ENCODE measurements at regions not wholly inside any gene's neighbourhood (a gene's known extent, or its start where the extent isn't known, plus 50 kb on each side); places are given as distances from the start of the nearest gene placed in this dataset.
A peak's percentile ranks its signal among the peaks of the same experiment; 100 is the strongest.

DNA sequence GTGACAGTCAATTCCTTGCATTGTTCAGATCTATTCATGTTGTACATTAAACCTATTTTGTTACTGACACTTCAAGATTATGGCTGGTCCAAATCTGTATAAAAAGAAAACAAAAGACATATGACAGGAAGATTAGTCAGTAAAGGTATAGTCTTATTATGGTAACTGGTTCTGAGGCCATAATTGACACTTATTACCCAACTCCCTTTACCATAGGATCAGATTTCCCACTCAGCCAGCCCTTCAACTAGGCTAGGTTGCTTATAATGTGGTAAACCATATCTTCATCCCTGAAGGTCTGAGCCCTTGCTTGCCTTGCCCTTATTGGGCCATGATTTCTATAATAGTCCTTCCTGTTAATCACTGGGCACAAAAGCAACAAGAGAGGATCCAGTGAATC is 289.6 kb downstream of the CXXC4 start:
- Histone ChIP-seq H3K27me3 (no peaks in the 10 kb centered on the region), H3K36me3 (no peaks in the 10 kb centered on the region), H3K27ac (no peak overlapping the region), H3K4me3 (no peak overlapping the region), H3K9me3 (no peaks in the 10 kb centered on the region), H3K4me1 (no peaks in the 10 kb centered on the region)
- DNase-seq: no peak
- TF ChIP-seq POLR2A (IDR thresholded peaks at IDR 0.05): no peak
- TF ChIP-seq, protein P1, sequence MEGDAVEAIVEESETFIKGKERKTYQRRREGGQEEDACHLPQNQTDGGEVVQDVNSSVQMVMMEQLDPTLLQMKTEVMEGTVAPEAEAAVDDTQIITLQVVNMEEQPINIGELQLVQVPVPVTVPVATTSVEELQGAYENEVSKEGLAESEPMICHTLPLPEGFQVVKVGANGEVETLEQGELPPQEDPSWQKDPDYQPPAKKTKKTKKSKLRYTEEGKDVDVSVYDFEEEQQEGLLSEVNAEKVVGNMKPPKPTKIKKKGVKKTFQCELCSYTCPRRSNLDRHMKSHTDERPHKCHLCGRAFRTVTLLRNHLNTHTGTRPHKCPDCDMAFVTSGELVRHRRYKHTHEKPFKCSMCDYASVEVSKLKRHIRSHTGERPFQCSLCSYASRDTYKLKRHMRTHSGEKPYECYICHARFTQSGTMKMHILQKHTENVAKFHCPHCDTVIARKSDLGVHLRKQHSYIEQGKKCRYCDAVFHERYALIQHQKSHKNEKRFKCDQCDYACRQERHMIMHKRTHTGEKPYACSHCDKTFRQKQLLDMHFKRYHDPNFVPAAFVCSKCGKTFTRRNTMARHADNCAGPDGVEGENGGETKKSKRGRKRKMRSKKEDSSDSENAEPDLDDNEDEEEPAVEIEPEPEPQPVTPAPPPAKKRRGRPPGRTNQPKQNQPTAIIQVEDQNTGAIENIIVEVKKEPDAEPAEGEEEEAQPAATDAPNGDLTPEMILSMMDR (IDR thresholded peaks at IDR 0.05): no peak
- no peak for ATAC-seq
- intact Hi-C loops (cut with DNase I): no loop called here

DNA sequence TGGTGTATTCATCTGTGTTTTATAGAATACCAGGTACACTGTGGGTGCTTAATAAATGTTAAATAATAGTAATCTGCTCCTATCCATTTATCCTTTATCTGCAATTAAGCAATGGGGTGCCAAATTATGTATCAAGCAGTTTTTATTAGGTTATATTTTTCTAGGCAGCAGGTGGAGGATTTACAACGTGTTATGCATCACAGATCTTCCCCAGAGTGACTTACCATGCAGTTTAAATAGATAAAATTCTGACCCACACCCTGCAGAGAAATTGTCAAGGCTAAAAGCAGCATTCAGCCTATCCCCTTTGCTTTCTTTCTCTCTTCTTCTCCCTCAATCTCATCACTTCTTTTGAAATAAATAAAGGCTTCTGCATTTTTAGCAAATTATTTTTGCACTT is 306.4 kb downstream of the CXXC4 start:
- no peaks in the 10 kb centered on the region for H3K27me3 ChIP-seq
- no peak for ATAC-seq
- no peaks in the 10 kb centered on the region for H3K9me3 ChIP-seq
- H3K27ac ChIP-seq: no peak overlapping the region
- no peak for TF ChIP-seq POLR2A (IDR thresholded peaks at IDR 0.05)
- TF ChIP-seq, protein P1 (IDR thresholded peaks at IDR 0.05): no peak
- 25% methylated on average over 1 of the region's 1 CpG for WGBS (ENCODE audit: insufficient coverage, low coverage, low lambda C conversion rate, missing lambda C conversion rate)
- DNase-seq: no peak
- intact Hi-C loops (cut with DNase I): no loop called here
- H3K4me1 ChIP-seq: no peaks in the 10 kb centered on the region
- no peak overlapping the region for H3K4me3 ChIP-seq
- no peaks in the 10 kb centered on the region for H3K36me3 ChIP-seq

DNA sequence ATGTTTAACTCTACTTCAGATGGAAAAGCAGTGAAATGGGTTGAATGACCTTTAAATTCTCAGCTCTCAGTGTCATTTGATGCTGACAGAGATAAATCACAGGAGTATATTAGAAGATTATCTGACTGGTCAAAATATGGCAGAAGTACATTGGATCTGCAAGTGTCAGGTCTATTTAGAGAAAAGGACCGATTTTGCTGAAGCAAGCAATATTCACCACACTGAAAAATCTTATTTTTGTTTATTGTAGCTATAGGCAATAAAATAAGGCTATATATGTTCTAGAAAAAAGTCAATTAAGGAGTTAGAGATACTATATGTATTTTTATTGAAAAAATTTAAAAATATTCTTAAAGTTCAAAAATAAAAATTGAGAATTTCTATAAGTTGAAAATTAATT is 325.3 kb downstream of the CXXC4 start:
- intact Hi-C loops (cut with DNase I): no loop called here
- no peak for ATAC-seq

DNA sequence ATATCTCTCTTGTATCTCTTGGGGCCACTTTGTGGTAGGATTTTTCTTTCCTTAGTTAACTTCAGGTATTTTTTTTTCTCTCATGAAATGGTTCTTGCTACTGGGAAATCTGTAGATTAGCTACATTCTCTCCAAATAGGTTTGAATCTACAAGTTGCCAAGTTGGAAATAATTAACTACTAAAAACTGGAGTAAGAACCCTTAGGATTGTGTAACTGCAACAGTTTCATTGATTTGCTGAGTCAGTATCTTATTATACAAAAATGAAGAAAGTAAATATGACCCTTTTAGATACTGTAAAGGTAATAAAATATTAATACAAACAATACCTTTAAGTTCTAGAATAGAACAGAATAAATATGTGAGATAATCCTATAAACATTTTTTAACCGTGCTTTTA is 327.9 kb downstream of the CXXC4 start:
- DNase-seq (no peak), ATAC-seq (peak in 2 of 4 donors; percentile 65 to 68)
- no peak for TF ChIP-seq POLR2A (IDR thresholded peaks at IDR 0.05)
- Histone ChIP-seq H3K9me3 (no peaks in the 10 kb centered on the region), H3K4me1 (peaks cover 0 to 11% (median 3%) of the 10 kb centered on the region in 4 donors), H3K36me3 (no peaks in the 10 kb centered on the region), H3K4me3 (no peak overlapping the region), H3K27ac (no peak overlapping the region), H3K27me3 (no peaks in the 10 kb centered on the region)
- 60% methylated on average over 1 of the region's 1 CpG for WGBS (ENCODE audit: insufficient coverage, low coverage, low lambda C conversion rate, missing lambda C conversion rate)
- intact Hi-C loops (cut with DNase I): no loop called here

More for the DNA sequence above, 325.3 kb downstream of the CXXC4 start:
- Histone ChIP-seq H3K27ac (no peak overlapping the region), H3K27me3 (no peaks in the 10 kb centered on the region), H3K36me3 (no peaks in the 10 kb centered on the region), H3K4me3 (no peak overlapping the region), H3K4me1 (peaks cover 0 to 5% (median 3%) of the 10 kb centered on the region in 4 donors), H3K9me3 (no peaks in the 10 kb centered on the region)
- DNase-seq: no peak
- TF ChIP-seq POLR2A (IDR thresholded peaks at IDR 0.05): no peak
- TF ChIP-seq, protein P1 (IDR thresholded peaks at IDR 0.05): no peak
- WGBS (ENCODE audit: insufficient coverage, low coverage, low lambda C conversion rate, missing lambda C conversion rate): 63% methylated on average over 1 of the region's 1 CpG

DNA sequence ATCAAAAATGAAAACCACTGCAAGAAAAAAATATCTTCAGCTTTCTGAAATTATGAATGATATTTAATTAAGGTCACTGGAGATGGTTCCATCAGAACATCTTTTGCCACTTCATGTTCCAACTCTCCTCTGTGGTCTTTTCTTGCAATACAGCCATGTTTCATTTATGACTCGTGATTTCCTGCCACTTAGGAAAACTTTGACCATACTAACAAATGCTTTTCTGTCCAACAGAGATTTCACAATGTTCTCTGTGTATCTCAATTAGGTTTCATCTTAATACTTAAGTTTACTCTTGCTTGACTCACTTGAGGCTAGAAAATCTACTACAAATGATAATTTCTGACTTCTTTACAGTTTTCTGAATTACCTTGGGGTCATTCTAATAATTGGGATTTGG is 330.9 kb downstream of the CXXC4 start:
- H3K4me1 ChIP-seq: peaks cover 0 to 11% (median 3%) of the 10 kb centered on the region in 4 donors
- H3K9me3 ChIP-seq: no peaks in the 10 kb centered on the region
- no peak overlapping the region for H3K27ac ChIP-seq
- H3K36me3 ChIP-seq: no peaks in the 10 kb centered on the region
- intact Hi-C loops (cut with DNase I): no loop called here
- DNase-seq (no peak), ATAC-seq (peak in 3 of 4 donors; percentile 60 to 84 (median 61))
- TF ChIP-seq, protein P1 (IDR thresholded peaks at IDR 0.05): no peak
- TF ChIP-seq POLR2A (IDR thresholded peaks at IDR 0.05): no peak
- no peak overlapping the region for H3K4me3 ChIP-seq
- no peaks in the 10 kb centered on the region for H3K27me3 ChIP-seq
- WGBS (ENCODE audit: insufficient coverage, low coverage, low lambda C conversion rate, missing lambda C conversion rate): 20% methylated on average over 1 of the region's 1 CpG
